ENCODE measurements at regions not wholly inside any gene's neighbourhood (a gene's known extent, or its start where the extent isn't known, plus 50 kb on each side); places are given as distances from the start of the nearest gene placed in this dataset.

- DNase-seq: no peak
Observed at GRCh38 chr5:29790281-29790680, 1403.2 kb upstream of the CDH6 start.

DNA sequence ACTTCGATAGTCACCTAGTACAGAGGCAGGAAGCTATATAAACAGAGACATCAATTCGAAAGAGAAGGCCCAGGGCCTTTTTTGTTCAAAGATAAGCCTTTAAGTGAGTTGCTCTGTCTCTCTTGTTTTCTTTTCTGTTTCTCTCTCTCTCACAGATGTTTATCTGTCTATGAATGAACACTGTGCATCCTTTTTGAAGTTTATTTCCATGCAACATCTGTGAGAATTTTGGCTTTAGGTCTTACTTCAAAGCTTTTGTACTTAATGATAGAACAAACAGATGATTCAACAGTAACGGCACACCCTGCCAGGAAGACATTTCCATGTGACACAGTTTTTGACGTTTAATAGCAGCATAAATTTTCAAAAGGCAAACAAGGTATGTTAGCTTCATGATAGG, 1413.1 kb upstream of the CDH6 start:
- no peak for DNase-seq

DNA sequence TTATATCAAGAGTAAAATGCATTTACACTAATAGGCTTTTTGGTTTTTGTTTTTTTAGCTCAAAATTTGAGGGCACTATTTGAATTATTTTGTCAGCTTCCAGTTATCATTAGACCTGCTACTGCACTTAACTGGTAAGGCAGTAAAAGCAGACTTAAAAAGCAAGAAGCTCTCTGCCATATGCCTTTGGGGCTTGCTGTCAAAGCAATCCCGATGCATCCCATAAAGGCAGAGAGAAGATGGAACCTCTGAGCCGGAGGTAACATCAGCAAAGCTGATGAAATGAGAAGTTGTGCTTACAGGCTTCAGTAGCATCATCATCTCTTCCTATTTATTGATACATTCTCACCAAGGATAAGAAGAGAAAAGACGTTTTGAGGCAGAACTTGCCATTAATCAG, 1414.3 kb upstream of the CDH6 start:
- DNase-seq: no peak

DNA sequence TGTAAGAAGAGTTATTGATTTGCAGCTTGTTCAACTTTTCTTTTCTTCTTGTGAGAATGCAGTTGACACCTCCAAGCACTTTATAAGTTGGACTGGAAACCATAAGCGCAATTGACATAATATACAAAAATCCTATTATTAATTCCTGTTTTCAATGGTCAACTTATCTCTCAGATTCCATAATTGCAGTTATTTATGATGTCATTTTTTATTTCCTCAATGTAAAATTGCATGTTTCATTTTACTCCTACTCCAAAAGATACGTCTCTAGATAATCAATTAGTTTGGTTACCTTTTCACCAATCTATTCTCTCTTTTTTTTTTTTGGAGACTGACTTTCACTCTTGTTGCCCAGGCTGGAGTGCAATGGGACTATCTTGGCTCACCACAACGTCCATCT, 1416.1 kb upstream of the CDH6 start:
- DNase-seq: no peak

GRCh38 chr5:29770936-29771335, 1422.5 kb upstream of the CDH6 start:
- DNase-seq: no peak

DNA sequence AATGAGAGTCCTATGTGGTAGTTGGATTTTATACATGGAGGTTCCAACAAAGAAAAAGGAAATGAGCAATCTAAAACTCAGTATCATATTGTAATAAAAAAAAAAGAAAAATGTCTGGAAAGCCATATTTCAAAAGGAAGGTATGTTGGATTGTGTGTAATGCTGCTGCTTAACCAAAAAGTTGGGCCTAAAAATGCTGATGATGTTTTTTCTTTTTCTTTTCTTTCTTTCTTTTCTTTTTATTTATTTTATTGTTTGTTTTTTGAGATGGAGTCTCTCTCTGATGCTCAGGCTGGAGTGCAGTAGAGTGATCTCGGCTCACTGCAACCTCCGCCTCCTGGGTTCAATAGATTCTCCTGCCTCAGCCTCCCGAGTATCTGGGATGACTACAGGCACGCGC, 1424.0 kb upstream of the CDH6 start:
- DNase-seq: no peak

- DNase-seq: no peak
Observed at GRCh38 chr5:29758986-29759421, 1434.5 kb upstream of the CDH6 start.

DNA sequence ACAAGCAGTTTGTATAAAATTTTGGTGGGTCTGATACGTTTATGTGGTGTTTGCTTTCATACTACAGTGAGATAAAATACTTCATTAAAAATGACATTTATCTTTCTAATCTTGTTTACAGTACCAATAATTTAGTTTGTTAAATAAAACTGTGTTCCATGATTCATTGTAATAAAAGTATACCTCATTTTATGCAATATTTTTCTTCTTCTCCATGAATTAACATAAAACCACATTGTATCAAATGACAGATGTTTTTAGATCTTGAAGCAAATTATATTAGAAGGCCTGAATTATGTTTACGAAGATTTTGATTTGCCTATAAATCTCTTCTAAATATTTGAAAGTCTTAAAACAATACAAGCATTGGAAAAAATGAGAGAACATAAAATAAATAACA, 1443.0 kb upstream of the CDH6 start:
- DNase-seq: no peak

GRCh38 chr5:29744618-29745017, 1448.9 kb upstream of the CDH6 start:
- DNase-seq: peak; percentile 5

- no peak for DNase-seq
Observed at GRCh38 chr5:29720954-29721353, 1472.5 kb upstream of the CDH6 start.

DNA sequence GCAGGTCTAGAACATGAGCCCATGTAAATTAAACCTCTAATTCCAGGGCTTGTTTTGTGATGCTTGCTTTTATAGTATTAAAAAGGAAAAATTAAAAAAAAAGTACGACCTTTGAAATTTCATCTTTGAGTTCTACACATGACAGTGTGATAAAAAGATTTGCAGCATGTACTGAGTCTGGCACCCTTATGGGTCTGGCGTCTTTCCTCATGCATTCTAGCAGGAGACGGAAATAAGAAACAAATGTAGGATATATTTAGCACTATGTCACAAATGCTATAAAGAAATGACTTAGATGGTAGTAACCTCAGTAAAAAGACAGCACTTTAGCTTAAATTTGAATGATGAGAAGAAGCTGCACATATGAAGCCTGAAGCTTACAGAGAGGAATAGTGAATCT, 1474.3 kb upstream of the CDH6 start:
- DNase-seq: no peak

- no peak for DNase-seq
Observed at GRCh38 chr5:29715167-29715566, 1478.3 kb upstream of the CDH6 start.

GRCh38 chr5:29702875-29703274, 1490.6 kb upstream of the CDH6 start:
- no peak for DNase-seq

GRCh38 chr5:29701600-29701999, 1491.9 kb upstream of the CDH6 start:
- DNase-seq: no peak

GRCh38 chr5:29697785-29698414, 1495.6 kb upstream of the CDH6 start:
- peak; percentile 62 for DNase-seq

GRCh38 chr5:29697278-29697677, 1496.2 kb upstream of the CDH6 start:
- DNase-seq: no peak

- no peak for DNase-seq
Observed at GRCh38 chr5:29672678-29673077, 1520.8 kb upstream of the CDH6 start.

DNA sequence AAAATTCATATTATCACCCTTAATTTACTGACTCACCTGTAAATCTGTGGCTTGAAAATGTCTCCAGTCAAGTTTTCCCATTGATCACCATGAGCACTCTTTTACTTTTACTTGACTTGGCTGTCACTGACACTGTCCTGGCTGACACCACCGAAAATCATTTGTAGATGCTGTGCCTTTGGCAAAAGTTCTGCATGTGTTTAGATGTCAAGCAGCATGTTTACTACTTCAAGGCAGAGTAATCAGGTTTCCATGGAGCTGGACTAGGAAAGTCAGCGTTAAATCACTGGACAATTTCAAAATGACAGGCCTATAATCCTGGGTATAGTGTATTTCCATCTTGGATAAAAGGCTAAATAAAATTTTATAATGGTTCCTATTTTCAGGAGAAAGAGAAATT, 1530.6 kb upstream of the CDH6 start:
- no peak for DNase-seq

- no peak for DNase-seq
Observed at GRCh38 chr5:29654954-29655353, 1538.5 kb upstream of the CDH6 start.

- no peak for DNase-seq
Observed at GRCh38 chr5:29649321-29649720, 1544.2 kb upstream of the CDH6 start.

DNA sequence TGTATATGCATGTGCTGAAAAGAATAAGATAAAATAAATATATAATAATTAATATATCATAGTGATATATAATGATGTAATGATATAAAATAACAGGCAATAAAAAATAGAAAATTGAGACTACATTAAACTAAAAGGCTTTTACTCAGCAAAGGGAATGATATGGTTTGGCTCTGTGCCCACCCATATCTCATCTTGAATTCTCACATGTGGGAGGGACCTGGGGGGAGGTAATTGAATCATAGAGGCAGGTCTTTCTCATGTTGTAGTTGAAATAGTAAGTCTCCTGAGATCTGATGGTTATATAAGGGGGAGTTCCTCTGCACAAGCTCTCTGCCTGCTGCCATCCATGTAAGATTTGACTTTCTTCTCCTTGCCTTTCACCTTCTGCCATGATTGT, 1550.9 kb upstream of the CDH6 start:
- peak; percentile 37 for DNase-seq

DNA sequence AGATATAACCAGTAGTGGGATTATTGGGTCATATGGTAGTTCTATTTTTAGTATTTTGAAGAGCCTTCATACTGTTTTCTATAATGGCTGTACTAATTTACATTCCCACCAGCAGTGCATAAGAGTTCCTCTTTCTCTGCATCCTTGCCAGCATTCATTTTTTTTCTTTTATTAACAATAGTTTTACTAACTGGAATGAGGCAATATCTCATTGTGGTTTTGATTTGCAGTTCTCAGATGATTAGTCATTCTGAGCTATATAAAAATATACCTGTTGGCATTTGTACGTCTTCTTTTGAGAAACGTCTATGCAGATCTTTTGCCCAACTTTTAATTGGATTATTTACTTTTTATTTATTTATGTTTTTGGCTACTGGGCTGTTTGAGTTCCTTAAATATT, 1579.3 kb upstream of the CDH6 start:
- no peak for DNase-seq

DNA sequence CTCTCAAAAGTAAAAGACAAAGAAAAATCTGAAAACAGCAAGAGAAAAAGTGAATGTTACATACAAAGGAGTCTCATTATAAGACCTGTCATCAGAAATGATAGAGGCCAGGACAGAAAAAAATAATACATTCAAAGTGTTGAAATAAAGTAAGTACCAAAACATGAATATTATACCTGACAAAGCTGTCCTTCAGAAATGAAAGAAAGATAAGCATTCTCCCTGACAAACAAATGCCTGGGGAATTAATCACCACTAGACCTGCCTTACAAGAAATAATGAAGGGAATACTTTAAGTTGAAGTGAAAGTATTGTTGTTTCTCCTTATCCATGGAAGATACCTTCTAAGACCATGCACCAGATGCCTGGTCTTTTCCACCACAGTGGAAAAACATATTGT, 1605.2 kb upstream of the CDH6 start:
- no peak for DNase-seq

DNA sequence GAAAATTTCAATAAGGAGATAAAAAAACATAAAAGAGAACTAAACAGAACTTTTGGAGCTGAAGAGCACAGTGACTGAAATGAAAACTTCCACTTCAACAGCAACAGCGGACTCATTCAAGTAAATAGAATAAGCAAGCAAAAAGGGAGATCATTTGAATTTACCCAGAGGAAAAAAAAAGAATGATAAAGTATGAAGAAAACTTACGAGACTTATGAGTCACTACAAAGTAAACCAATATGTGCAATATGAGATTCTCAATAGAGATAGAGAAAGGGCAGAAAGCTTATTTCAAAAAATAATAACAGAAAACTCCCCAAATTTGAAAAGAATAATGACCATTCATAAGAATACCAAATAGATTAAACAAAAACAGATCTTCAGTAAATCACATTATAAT, 1605.7 kb upstream of the CDH6 start:
- DNase-seq: no peak

GRCh38 chr5:29568028-29568427, 1625.5 kb upstream of the CDH6 start:
- peak; percentile 92 for DNase-seq

- DNase-seq: no peak
Observed at GRCh38 chr5:29561564-29561963, 1631.9 kb upstream of the CDH6 start.
